Stimulated activated CD8-positive, alpha-beta memory T cell treated with anti-CD3 and anti-CD28 coated beads, Interleukin-2, amount 100 ng/mL, for 1 hour (primary cell): ENCODE measurements at regions not wholly inside any gene's neighbourhood (a gene's known extent, or its start where the extent isn't known, plus 50 kb on each side); places are given as distances from the start of the nearest gene placed in this dataset.

ENCODE experiments used
- DNase-seq, 2 donors: peaks; one replicate each; pipeline ENCODE4 v3.0.0-alpha.2; 2020; ENCODE audit warnings: low read depth in 2 of 2

DNA sequence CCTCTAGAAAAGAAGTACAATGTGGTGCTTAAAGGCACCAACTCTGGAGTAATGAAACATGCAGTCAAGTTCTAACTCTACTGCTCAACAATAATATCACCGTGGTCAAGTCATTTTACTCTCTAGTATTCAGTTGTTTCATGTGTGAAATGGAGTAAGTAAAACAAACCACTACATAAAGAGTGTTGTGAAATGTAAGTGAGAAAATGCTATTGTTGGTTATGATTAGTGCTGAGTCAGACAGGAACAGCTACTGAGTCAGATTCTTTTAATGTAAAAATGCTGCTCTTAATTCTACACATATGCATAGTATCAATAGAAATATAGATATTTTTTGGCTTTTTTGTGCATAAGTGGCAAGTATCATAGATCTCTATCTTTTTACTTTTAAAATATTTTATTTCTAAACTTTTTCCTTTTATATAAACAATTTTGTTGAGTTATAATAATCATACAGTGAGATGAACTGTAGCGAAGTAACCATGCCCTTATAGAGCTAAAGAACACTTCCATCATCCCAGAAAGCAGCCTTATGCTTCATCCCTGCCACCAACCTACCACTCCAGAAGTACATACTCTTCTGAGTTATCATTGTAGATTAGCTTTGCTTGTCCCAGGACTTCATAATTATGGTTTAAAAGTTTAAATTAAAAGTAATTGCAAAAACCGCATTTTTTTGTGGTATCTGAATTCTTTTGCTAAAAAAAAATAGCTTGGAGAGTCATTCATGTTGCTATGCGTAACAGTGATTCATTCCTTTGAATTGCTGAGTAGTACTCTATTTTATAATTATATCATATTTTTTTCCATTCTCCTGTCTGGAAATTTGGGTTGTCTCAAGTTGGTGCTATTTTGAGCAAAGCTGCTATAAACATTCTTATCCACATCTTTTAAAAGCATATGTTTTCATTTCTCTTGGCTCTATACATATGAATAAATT is 548.2 kb upstream of the CLINT1 start:
- DNase-seq = no peak

DNA sequence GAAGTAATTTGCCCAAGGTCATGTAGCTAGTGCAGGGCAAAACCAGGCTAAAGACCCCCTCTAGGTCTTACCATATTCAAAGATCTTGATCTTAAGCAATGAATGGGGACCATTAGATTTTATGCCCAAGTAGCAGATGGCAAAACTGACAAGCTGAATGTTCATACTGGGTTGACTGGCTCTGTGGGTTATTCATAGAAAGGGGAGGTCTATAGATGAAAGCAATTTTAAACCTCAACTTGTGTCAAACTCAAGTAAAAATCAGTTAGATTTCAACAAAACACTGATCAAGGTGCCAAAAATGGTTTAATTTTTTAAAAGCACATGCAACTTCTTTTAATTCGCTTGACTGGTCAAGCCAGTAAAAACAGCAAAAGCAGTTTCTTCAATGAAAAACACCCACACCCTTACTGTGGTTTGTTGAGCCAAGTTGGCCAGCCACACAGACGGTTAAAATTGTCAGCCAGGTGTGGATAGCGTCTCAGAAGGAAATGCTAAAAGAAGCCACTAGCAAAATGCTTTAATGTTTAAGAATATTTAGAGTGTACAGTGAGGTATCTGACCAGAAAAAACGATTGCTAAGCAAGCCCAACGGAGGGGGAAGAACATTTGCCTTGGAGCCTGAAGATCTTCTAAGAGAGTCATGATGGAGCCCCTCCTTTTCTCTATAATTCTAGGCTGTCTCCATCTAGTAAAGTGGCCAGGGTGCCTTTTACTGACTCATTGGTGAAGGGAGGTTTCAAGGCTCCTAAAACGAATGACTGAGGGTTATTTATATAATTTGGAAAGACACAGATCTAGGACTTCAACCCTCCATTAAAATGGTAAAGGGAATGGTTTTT is 539.6 kb upstream of the CLINT1 start:
- DNase-seq = no peak

DNA sequence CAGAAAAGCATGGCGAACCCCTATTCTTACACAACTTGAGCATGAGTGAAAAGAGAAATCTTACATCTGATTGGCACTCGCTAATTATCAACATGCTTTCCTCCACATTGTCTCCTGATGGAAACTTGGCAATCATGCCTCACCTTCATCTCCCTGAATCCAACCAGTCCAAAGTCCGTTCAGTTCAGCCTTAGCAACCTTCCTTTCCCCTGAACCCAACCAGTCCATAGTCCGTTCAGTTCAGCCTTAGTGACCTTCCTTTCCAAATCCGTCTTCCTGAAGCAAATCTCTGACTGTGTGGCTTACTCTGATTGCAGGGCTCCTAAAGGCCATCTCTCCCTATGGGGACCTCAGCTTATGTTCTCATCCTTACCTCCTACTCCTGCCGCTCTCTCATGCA is 538.3 kb upstream of the CLINT1 start:
- no peak for DNase-seq

DNA sequence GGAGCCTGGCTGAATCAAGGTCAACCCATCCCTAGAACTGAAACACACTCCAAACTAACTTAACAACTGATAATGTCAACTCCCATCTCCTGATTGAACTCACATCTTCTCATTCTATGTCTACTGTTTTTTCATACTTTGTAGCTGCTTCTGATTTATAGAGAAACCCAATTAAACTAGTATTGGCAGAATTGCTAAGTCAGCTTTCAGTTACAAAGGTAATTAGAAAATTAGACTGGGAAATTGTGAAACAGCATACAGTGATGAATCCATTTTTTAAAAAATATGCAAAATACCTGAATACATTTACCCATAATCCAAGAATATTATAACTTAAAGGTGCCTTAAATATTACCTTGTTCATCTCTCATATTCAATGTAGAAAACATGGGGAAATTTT is 535.2 kb upstream of the CLINT1 start:
- no peak for DNase-seq

DNA sequence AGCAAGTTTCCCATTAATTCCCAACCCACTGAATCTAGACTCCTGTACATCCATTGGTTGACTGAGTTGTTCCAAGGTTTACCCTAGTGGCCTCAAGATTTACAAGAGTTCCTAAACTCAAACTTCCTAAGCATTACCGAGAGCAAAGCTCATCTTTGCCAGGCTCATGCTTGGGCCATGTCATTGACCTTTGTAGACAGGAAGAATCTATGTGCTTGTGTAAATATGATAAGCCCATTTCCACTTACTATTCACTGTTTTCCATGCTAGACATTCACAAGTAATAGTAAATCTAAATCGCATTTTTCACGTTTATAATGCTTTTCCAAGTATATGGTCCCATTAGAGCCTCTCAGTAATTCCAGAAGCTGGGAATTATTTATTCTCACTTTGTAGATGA is 534.5 kb upstream of the CLINT1 start:
- no peak for DNase-seq

GRCh38 chr5:158392753-158393152 is 533.8 kb upstream of the CLINT1 start:
- DNase-seq = no peak

DNA sequence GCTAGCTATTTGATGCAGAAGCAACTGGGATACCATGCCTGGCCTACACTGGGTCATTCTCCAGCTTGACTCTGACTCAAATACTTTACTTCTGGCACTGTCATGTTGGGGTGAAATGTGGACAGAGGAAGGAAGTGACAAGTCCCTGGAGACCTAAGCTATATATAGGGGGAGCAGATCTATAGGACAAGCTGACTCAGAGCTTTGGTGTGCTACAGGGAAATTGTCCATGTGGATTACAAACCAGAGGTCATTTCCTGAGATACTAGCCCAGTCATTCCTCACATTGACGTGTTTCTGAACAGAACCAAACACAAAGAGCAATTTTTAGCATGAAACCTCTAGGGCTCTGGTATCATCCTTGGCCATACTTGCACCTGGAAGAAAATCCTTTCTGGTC is 531.6 kb upstream of the CLINT1 start:
- no peak for DNase-seq

DNA sequence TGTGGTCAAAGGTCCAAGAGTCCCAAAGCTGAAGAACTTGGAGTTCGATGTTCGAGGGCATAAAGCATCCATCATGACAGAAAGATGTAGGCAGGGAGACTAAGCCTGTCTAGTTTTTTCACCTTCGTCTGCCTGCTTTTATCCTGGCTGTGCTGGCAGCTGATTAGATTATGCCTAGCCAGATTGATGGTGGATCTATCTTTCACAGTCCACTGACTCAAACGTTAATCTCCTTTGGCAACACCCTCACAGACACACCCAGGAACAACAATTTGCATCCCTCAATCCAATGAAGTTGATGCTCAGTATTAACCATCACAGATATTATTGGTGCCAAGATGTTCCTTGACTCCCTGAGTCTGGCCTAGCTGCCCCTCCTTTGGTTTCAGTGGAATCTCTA is 530.8 kb upstream of the CLINT1 start:
- DNase-seq = no peak

DNA sequence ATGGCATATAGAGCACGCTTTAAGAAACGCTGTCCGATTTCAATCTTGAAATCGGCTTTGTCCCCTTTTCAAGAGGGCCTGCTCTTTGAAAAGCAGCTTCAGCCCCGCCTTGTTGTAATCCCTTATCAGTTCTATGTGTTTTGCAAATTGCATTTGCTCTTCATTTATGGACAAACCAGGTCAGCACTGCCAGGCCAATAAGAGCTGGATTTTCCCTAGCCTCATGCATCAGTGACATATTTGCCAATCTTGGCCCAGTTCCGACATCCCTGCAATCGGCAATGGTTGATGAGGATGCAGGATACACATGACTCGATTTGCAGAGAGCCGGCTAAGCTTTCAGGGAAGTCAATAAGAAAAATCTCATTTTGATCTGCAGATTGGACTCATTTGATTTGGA is 529.1 kb upstream of the CLINT1 start:
- DNase-seq = no peak

DNA sequence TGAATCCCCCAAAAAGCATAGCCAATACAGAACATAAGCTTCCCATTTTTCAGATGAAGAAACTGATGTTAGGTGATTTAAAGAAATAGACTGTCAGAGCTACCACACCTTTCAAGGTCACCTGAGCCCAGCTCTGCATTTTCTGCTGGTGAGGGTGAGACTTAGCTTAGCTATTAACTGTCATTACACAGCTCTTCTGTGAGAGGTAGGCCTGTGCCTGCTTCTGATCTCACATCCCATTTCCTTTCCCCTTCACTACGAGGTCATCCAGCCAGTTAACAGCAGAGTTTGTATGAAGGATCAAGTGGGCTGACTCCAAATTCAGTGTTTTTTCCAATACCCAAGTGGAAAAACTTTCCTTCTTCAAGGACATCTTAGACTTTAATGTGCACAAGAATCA is 528.6 kb upstream of the CLINT1 start:
- DNase-seq = no peak

GRCh38 chr5:158385982-158386381 is 527.0 kb upstream of the CLINT1 start:
- DNase-seq = no peak

DNA sequence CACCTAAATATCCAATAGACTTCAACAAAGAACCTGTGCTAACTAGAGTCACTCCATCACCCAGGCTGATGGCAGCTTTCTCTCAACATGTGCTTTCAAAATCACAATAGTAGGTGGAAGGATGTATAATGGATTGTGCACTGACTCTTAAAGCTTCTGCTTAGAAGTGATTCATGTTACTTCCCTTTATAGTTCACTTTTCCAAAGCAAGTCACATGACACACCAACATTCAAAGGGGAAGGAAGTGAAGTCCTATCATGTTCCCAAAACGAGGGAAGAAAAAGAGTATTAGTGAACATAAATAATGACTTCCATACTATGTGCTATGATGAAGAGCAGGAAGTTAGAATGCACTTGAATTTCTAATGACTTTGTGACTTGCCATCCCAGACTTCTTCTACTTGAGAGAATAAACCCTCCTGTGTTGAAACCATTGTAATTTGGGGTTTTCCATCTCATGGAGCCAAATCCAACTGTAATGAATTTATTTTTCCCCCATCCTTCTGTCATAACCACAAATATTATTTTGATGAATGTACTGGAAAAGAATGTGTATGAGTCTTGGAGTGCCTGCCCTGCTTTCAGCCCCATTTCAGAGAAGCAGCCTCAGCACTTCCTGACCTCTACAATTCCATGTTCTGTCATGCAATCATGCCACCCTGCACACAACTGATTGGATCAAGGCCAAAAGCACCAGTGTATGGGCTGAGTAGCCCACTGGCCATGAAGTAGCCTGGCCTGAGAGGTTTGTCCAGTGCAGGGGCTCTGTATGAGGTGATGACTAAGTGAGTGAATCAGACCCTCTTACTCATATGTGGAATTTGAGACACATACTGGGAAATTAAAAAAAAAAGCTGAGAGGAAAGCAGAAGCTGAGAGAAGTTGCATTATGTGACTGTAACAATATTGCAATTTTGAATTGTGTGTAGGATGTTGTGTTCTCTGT is 525.9 kb upstream of the CLINT1 start:
- no peak for DNase-seq

- DNase-seq = no peak
These were observed 524.5 kb upstream of the CLINT1 start for GRCh38 chr5:158383486-158383885.

DNA sequence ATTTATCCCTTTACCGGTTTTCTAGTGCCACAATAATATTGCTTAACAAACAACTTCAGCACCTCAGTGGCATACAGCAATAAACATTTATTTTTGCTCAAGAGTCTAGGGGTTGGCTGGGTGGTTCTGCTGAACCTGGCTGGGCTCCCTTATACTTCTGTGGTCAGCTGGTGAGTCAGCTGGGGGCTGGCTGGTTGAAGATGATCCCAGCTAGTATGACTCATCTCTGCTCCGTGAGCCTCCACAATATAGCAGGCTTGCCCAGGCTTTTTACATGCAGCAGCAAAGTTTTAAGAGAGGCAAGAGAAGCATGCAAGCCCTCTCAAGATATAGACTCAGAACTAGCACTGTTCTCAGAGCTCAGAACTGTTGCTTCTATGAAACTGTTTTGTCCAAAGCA is 523.5 kb upstream of the CLINT1 start:
- DNase-seq = no peak

- no peak for DNase-seq
These were observed 522.7 kb upstream of the CLINT1 start for GRCh38 chr5:158381614-158382160.

DNA sequence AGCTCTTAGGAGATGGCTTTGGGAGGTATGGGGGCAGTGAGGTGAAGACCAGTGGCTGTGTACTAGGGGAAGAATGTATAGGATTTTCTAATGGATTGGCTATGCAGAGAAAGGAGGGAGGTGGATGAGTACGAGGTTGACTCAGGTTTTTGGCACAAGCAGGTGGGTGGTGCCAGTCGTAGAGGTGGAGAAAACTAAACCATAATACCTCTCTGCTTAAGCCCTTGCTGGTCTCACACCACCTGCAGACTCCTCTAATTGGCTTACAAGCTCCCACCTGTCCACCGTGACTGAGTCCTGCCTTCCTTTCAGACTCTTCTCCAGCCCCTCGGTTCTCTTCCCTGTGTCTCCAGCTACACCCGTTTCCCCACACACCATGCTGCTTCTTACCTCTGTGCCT is 521.7 kb upstream of the CLINT1 start:
- DNase-seq = no peak

DNA sequence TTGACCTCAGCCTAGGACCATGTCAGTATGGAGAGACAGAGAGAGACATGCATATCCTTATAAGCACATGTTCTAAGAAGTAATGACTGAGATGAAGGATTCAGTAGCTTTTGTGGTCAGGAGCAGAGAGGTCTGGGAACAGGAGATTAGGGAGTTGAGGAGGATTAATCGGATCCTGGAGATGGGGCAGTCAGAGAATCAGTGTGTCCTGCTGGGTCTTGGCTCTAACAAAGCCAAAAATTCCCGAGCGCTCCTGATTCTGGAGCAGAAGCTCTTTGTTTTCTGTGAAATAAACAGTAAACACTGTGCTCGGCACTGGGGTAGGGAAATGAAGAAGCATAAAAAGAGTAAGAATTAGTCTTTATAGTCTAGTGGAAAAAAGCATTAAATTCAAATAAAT is 520.0 kb upstream of the CLINT1 start:
- DNase-seq = no peak

DNA sequence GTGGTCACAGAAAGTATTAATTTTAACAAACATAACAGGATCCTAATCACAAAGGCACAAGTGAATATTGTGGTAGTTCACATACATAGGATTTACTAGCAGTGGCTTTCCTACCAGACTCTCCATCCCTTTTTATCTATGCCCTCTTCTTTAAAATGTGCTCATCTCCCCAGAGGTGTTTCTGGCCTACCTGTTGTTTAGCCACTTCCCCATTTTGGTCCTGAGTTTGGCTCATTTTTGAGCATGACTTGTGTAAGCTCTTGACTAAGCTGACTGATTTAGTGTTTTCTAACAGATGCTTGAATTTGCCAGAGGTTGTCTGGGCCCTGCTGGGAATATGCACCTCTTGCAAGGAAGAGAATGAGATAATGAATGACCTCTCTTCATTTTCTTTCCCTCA is 517.7 kb upstream of the CLINT1 start:
- no peak for DNase-seq

DNA sequence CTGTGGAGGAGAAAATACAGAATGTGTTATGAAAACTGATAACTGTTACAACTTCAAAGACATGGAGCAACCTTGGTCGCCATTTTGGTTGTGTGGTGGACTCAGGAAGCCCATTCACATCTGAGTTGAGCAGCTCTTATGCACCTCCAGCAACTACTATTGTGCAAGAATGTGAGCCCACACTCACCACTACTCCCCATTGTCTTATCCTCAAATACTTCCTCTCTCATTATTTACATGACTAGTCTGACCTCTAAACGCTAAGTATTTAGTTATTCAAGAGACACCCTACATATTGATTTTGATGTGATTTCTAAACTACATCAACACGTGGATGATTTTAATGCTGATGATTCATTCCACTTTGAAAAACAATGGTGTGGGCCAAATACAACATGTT is 516.6 kb upstream of the CLINT1 start:
- DNase-seq = no peak

- DNase-seq = no peak
These were observed 514.9 kb upstream of the CLINT1 start for GRCh38 chr5:158373608-158374395.

- DNase-seq = no peak
These were observed 510.3 kb upstream of the CLINT1 start for GRCh38 chr5:158369241-158369640.
